Omental fat pad (tissue), 3 donors: ENCODE measurements at regions not wholly inside any gene's neighbourhood (a gene's known extent, or its start where the extent isn't known, plus 50 kb on each side); places are given as distances from the start of the nearest gene placed in this dataset.

Experiments used
- ATAC-seq: fragments of 150-250 bp; one replicate; pipeline ENCODE4 v1.9.1; 2016; ENCODE audit warnings: mild to moderate bottlenecking, moderate library complexity; ENCODE audit not compliant: low FRiP score
- DNase-seq: peaks from one replicate; pipeline ENCODE4 v3.0.0-alpha.2; 2019; ENCODE audit warnings: low spot score
- CTCF ChIP-seq, 3 donors: fragments of 450-650 bp; IDR thresholded peaks; one replicate each; pipeline ENCODE4 v1.5.1; 2016 to 2017; ENCODE audit warnings: antibody characterized with exemption in 3 of 3, mild to moderate bottlenecking in 3 of 3, moderate library complexity in 2 of 3

- ATAC-seq: no peak
- TF ChIP-seq CTCF (IDR thresholded peaks at IDR 0.05): no peak
- no peak for DNase-seq
Observed at GRCh38 chr16:76749780-76750375, 441.1 kb upstream of the MON1B start.

GRCh38 chr16:76755496-76755895 lies 435.5 kb upstream of the MON1B start:
- no peak for TF ChIP-seq CTCF (IDR thresholded peaks at IDR 0.05)
- ATAC-seq (no peak), DNase-seq (no peak)

- no peak for ATAC-seq
- no peak for DNase-seq
- TF ChIP-seq CTCF (IDR thresholded peaks at IDR 0.05): no peak
Observed at GRCh38 chr16:76756423-76756822, 434.6 kb upstream of the MON1B start.

- no peak for ATAC-seq
- no peak for TF ChIP-seq CTCF (IDR thresholded peaks at IDR 0.05)
Observed at GRCh38 chr16:76756951-76757350, 434.0 kb upstream of the MON1B start.

GRCh38 chr16:76766538-76766937 lies 424.5 kb upstream of the MON1B start:
- no peak for DNase-seq
- no peak for ATAC-seq
- TF ChIP-seq CTCF (IDR thresholded peaks at IDR 0.05): no peak

More at GRCh38 chr16:76756951-76757350, 434.0 kb upstream of the MON1B start:
- no peak for DNase-seq

- TF ChIP-seq CTCF (IDR thresholded peaks at IDR 0.05): no peak
- ATAC-seq (no peak), DNase-seq (no peak)
Observed at GRCh38 chr16:76768316-76768715, 422.7 kb upstream of the MON1B start.

- TF ChIP-seq CTCF (IDR thresholded peaks at IDR 0.05): no peak
- ATAC-seq: no peak
- DNase-seq: no peak
Observed at GRCh38 chr16:76768948-76769347, 422.0 kb upstream of the MON1B start.
